Astrocyte (in vitro differentiated cells and primary cell): ENCODE measurements at regions not wholly inside any gene's neighbourhood (a gene's known extent, or its start where the extent isn't known, plus 50 kb on each side); places are given as distances from the start of the nearest gene placed in this dataset.

Experiments
- DNase-seq: peaks from one replicate; pipeline ENCODE4 v3.0.0-alpha.2; 2010; ENCODE audit warnings: low read depth
- FAIRE-seq: peaks from 2 replicates; lab custom pipeline; 2011; peaks lifted over from hg19 to GRCh38; lab: Jason Lieb, UNC
- H2AFZ ChIP-seq: 2 replicates; pipeline ENCODE4 v1.6.0; 2012; ENCODE audit warnings: low read depth, low read length, inconsistent platforms
- H3K27ac ChIP-seq: 2 replicates; pipeline ENCODE4 v1.5.1; 2011; ENCODE audit warnings: low read depth, low read length, inconsistent platforms
- H3K27me3 ChIP-seq: 2 replicates; pipeline ENCODE4 v1.6.0; 2011; ENCODE audit warnings: low read length, inconsistent platforms; ENCODE audit not compliant: insufficient read depth
- H3K36me3 ChIP-seq: 2 replicates; pipeline ENCODE4 v1.5.1; 2011; ENCODE audit warnings: low read length, inconsistent platforms; ENCODE audit not compliant: insufficient read depth
- H3K4me1 ChIP-seq: 2 replicates; pipeline ENCODE4 v1.5.1; 2011; ENCODE audit warnings: low read length, inconsistent platforms; ENCODE audit not compliant: insufficient read depth
- H3K4me2 ChIP-seq: 2 replicates; pipeline ENCODE4 v1.6.0; 2012; ENCODE audit warnings: low read length, inconsistent platforms
- H3K4me3 ChIP-seq: 2 replicates; pipeline ENCODE4 v1.5.1; 2011; ENCODE audit warnings: low read depth, mild to moderate bottlenecking, low read length, inconsistent platforms; ENCODE audit not compliant: insufficient read depth
- H3K79me2 ChIP-seq: 2 replicates; pipeline ENCODE4 v1.6.0; 2012; ENCODE audit warnings: mild to moderate bottlenecking, low read length, inconsistent platforms; ENCODE audit not compliant: insufficient read depth
- H3K9ac ChIP-seq: 2 replicates; pipeline ENCODE4 v1.6.0; 2012; ENCODE audit warnings: mild to moderate bottlenecking, low read length, inconsistent platforms
- H3K9me3 ChIP-seq: 2 replicates; pipeline ENCODE4 v1.5.1; 2012; ENCODE audit warnings: low read depth, mild to moderate bottlenecking, low read length, inconsistent platforms; ENCODE audit not compliant: insufficient read depth
- H4K20me1 ChIP-seq: 2 replicates; pipeline ENCODE4 v1.6.0; 2012; ENCODE audit warnings: low read length, inconsistent platforms; ENCODE audit not compliant: insufficient read depth
- H3K27ac Mint-ChIP-seq: one replicate; pipeline ENCODE4 v1.8.0; 2021; ENCODE audit warnings: mild to moderate bottlenecking, mixed read lengths; ENCODE audit not compliant: unreplicated experiment
- H3K27me3 Mint-ChIP-seq: one replicate; pipeline ENCODE4 v1.8.0; 2021; ENCODE audit warnings: low read depth, mixed read lengths; ENCODE audit not compliant: unreplicated experiment
- H3K36me3 Mint-ChIP-seq: one replicate; pipeline ENCODE4 v1.8.0; 2021; ENCODE audit warnings: low read depth, mixed read lengths; ENCODE audit not compliant: unreplicated experiment
- H3K4me1 Mint-ChIP-seq: one replicate; pipeline ENCODE4 v1.8.0; 2021; ENCODE audit warnings: low read depth, mixed read lengths; ENCODE audit not compliant: unreplicated experiment
- H3K4me3 Mint-ChIP-seq: one replicate; pipeline ENCODE4 v1.8.0; 2021; ENCODE audit warnings: mild to moderate bottlenecking, moderate library complexity, mixed read lengths; ENCODE audit not compliant: unreplicated experiment
- H3K9me3 Mint-ChIP-seq: one replicate; pipeline ENCODE4 v1.8.0; 2021; ENCODE audit warnings: mild to moderate bottlenecking, mixed read lengths; ENCODE audit not compliant: unreplicated experiment
- CTCF ChIP-seq: IDR thresholded peaks from 2 replicates; pipeline ENCODE4 v1.5.1; 2011; ENCODE audit warnings: low read depth, mild to moderate bottlenecking, inconsistent platforms, low read length, moderate library complexity; ENCODE audit not compliant: insufficient read depth
- EZH2 ChIP-seq: IDR thresholded peaks from 2 replicates; pipeline ENCODE4 v1.6.1; 2012; ENCODE audit warnings: mild to moderate bottlenecking, low read length, inconsistent platforms; ENCODE audit not compliant: insufficient read depth

GRCh38 chr2:144206019-144206418 is 313.9 kb downstream of the ZEB2 start:
- no peak overlapping the region for H3K27ac Mint-ChIP-seq
- Histone ChIP-seq H3K9me3 (no peaks in the 10 kb centered on the region), H3K27me3 (no peaks in the 10 kb centered on the region), H3K4me1 (no peaks in the 10 kb centered on the region), H3K27ac (no peak overlapping the region), H3K9ac (no peak overlapping the region), H3K4me2 (no peak overlapping the region), H3K36me3 (no peaks in the 10 kb centered on the region), H4K20me1 (no peaks in the 10 kb centered on the region), H2AFZ (no peak overlapping the region), H3K79me2 (no peaks in the 10 kb centered on the region), H3K4me3 (no peak overlapping the region)
- no peaks in the 10 kb centered on the region for H3K9me3 Mint-ChIP-seq
- peaks cover 12% of the 10 kb centered on the region for H3K4me1 Mint-ChIP-seq
- DNase-seq (no peak), FAIRE-seq (no peak)
- TF ChIP-seq CTCF, result no peak
- peaks cover 4% of the 10 kb centered on the region for H3K36me3 Mint-ChIP-seq
- no peaks in the 10 kb centered on the region for H3K27me3 Mint-ChIP-seq
- H3K4me3 Mint-ChIP-seq, result no peak overlapping the region

- Histone ChIP-seq H3K9ac (no peak overlapping the region), H3K4me1 (no peaks in the 10 kb centered on the region), H3K27me3 (no peaks in the 10 kb centered on the region), H3K36me3 (no peaks in the 10 kb centered on the region), H3K4me2 (peak overlapping the region; percentile 7), H2AFZ (no peak overlapping the region), H3K9me3 (no peaks in the 10 kb centered on the region), H3K27ac (no peak overlapping the region), H3K4me3 (no peak overlapping the region), H4K20me1 (no peaks in the 10 kb centered on the region), H3K79me2 (no peaks in the 10 kb centered on the region)
- FAIRE-seq, result no peak
- H3K27ac Mint-ChIP-seq, result no peak overlapping the region
- peaks cover 4% of the 10 kb centered on the region for H3K36me3 Mint-ChIP-seq
- no peak overlapping the region for H3K4me3 Mint-ChIP-seq
- H3K9me3 Mint-ChIP-seq, result no peaks in the 10 kb centered on the region
- H3K4me1 Mint-ChIP-seq, result peaks cover 15% of the 10 kb centered on the region
- TF ChIP-seq CTCF, result no peak
- TF ChIP-seq EZH2, result no peak
- no peaks in the 10 kb centered on the region for H3K27me3 Mint-ChIP-seq
- DNase-seq, result peak; percentile 27
Measured at GRCh38 chr2:144201868-144202468, 318.0 kb downstream of the ZEB2 start.

GRCh38 chr2:144201126-144201525 is 318.8 kb downstream of the ZEB2 start:
- Histone ChIP-seq H3K9me3 (no peaks in the 10 kb centered on the region), H3K79me2 (no peaks in the 10 kb centered on the region), H2AFZ (no peak overlapping the region), H3K9ac (no peak overlapping the region), H3K4me3 (no peak overlapping the region), H3K27me3 (no peaks in the 10 kb centered on the region), H4K20me1 (no peaks in the 10 kb centered on the region), H3K27ac (no peak overlapping the region), H3K4me2 (no peak overlapping the region), H3K36me3 (no peaks in the 10 kb centered on the region), H3K4me1 (no peaks in the 10 kb centered on the region)
- FAIRE-seq (no peak), DNase-seq (no peak)
- H3K27me3 Mint-ChIP-seq, result no peaks in the 10 kb centered on the region
- H3K9me3 Mint-ChIP-seq, result no peaks in the 10 kb centered on the region
- no peak overlapping the region for H3K4me3 Mint-ChIP-seq
- no peak for TF ChIP-seq CTCF
- TF ChIP-seq EZH2, result no peak
- H3K4me1 Mint-ChIP-seq, result peaks cover 15% of the 10 kb centered on the region
- peaks cover 4% of the 10 kb centered on the region for H3K36me3 Mint-ChIP-seq
- H3K27ac Mint-ChIP-seq, result no peak overlapping the region
